Prostate gland (tissue), 2 donors: ENCODE measurements at regions not wholly inside any gene's neighbourhood (a gene's known extent, or its start where the extent isn't known, plus 50 kb on each side); places are given as distances from the start of the nearest gene placed in this dataset.

Experiments used
- CTCF ChIP-seq, 4 experiments: fragments of 200-600 bp in 2 of 4; fragments of 450-650 bp in 2 of 4; sonication (generic) in 2 of 4; IDR thresholded peaks; 1 replicate in 3 of 4; 2 replicates in 1 of 4; pipeline ENCODE4 v1.5.1; 2016 to 2019; ENCODE audit warnings: antibody characterized with exemption in 4 of 4, mild to moderate bottlenecking in 2 of 4, moderate library complexity in 2 of 4
- POLR2A ChIP-seq: fragments of 450-650 bp; IDR thresholded peaks from one replicate; pipeline ENCODE4 v1.6.1; 2016; ENCODE audit warnings: antibody characterized with exemption, mild to moderate bottlenecking

DNA sequence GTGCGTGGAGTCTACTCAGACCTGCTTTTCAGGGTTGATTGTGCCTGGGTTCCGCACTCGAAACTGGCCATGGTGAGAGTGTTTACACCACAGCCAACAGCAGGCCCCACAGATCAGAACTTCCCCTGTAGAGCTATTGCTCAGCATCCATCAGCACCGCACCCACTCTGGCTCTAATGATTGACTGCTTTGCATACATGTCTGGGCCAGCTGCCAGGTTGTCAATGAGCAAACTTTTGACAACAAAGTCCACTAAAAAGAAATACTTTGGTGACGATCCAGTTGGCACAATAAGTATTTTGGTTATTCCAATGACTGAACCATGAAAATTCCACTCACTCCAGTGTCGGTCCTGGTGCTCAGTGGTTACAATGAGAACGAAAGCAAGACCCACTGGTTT is 190.7 kb downstream of the FOXL1 start:
- no peak for TF ChIP-seq POLR2A
- no peak for TF ChIP-seq CTCF (IDR thresholded peaks at IDR 0.05)
